RWPE2 (cell line): ENCODE measurements at regions not wholly inside any gene's neighbourhood (a gene's known extent, or its start where the extent isn't known, plus 50 kb on each side); places are given as distances from the start of the nearest gene placed in this dataset.
"Not testable (repeated sequence)": the region's sequence is repeated elsewhere in the genome, so short reads cannot be mapped to it uniquely, and the experiment has no call there.

Experiments used
- ATAC-seq: fragments of 200-7000 bp; cut with Tn5 transposase; 3 replicates; pipeline ENCODE4 v1.9.1; 2021; ENCODE audit warnings: low read depth
- DNase-seq: peaks from one replicate; pipeline ENCODE4 v3.0.0-alpha.2; 2020; ENCODE audit warnings: low spot score
- H3K27ac ChIP-seq: fragments of 450-650 bp; 2 replicates; pipeline ENCODE4 v1.5.1; 2017; ENCODE audit warnings: mild to moderate bottlenecking; ENCODE audit not compliant: poor library complexity, severe bottlenecking
- H3K27me3 ChIP-seq: fragments of 250-450 bp; sonication (Bioruptor Pico); 2 replicates; pipeline ENCODE4 v1.5.1; 2021; ENCODE audit warnings: mild to moderate bottlenecking, moderate library complexity; ENCODE audit not compliant: insufficient read depth, poor library complexity, severe bottlenecking
- H3K36me3 ChIP-seq: fragments of 250-450 bp; sonication (Bioruptor Pico); 2 replicates; pipeline ENCODE4 v1.5.1; 2020; ENCODE audit warnings: low read depth, mild to moderate bottlenecking, moderate library complexity
- H3K4me1 ChIP-seq: fragments of 250-450 bp; sonication (Bioruptor Pico); 2 replicates; pipeline ENCODE4 v1.5.1; 2021; ENCODE audit warnings: mild to moderate bottlenecking, moderate library complexity; ENCODE audit not compliant: insufficient read depth, poor library complexity, severe bottlenecking
- H3K4me3 ChIP-seq: fragments of 250-450 bp; sonication (Bioruptor Pico); 2 replicates; pipeline ENCODE4 v1.5.1; 2021; ENCODE audit warnings: mild to moderate bottlenecking, moderate library complexity; ENCODE audit not compliant: severe bottlenecking
- H3K9me3 ChIP-seq: fragments of 250-450 bp; sonication (Bioruptor Pico); 2 replicates; pipeline ENCODE4 v1.5.1; 2021; ENCODE audit warnings: mild to moderate bottlenecking, moderate library complexity; ENCODE audit not compliant: severe bottlenecking
- CTCF ChIP-seq: fragments of 450-650 bp; IDR thresholded peaks from one replicate; pipeline ENCODE4 v1.5.1; 2017; ENCODE audit warnings: mild to moderate bottlenecking, moderate library complexity; ENCODE audit not compliant: poor library complexity, severe bottlenecking

DNA sequence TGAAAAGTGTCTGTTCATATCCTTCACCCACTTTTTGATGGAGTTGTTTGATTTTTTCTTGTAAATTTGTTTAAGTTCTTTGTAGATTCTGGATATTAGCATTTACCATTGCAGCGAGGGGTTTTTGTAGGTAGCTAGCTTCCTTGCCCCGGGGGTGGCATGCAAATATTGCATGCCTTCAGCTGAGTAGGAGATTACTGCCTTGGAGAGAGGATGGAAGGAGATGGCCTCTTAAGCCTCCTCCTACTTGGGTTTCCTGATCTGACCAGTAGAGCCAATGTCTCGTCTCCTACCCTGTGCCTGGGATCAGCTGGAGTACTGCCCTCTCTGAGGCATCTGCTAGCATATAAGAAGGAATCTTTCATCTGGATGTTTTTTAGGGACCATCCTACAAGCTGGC, 134.4 kb upstream of the CCND2 start:
- Histone ChIP-seq H3K27ac (no peak overlapping the region), H3K4me3 (no peak overlapping the region), H3K4me1 (no peaks in the 10 kb centered on the region), H3K27me3 (no peaks in the 10 kb centered on the region), H3K9me3 (peaks cover 2% of the 10 kb centered on the region), H3K36me3 (no peaks in the 10 kb centered on the region)
- ATAC-seq: no peak
- TF ChIP-seq CTCF: no peak
- DNase-seq: no peak

DNA sequence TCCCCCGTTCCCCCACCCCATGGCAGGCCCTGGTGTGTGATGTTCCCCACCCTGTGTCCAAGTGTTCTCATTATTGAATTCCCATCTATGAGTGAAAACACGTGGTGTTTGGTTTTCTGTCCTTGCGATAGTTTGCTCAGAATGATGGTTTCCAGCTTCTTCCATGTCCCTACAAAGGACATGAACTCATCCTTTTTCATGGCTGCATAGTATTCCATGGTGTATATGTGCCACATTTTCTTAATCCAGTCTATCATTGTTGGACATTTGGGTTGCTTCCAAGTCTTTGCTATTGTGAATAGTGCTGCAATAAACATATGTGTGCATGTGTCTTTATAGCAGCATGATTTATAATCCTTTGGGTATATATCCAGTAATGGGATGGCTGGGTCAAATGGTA, 135.0 kb upstream of the CCND2 start:
- H3K4me1 ChIP-seq: not testable (repeated sequence)

DNA sequence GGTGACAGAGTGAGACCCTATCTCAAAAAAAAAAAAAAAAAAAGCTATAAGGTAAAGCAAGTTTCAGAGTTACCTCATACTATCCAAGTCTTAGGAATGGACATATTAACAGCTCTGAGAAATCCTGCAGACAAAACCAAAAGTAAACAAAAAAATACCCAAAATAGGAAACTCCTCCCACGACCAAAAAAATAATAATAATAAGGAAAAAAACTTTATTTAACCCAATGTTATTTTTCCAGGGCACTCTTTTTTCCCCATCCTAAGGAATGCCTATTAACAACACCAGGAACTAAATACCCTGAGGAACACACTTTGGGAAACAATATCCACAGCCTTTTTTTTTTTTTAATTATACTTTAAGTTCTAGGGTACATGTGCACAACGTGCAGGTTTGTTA, 135.5 kb upstream of the CCND2 start:
- Histone ChIP-seq H3K27ac (no peak overlapping the region), H3K27me3 (no peaks in the 10 kb centered on the region), H3K4me3 (no peak overlapping the region), H3K9me3 (no peaks in the 10 kb centered on the region), H3K4me1 (no peaks in the 10 kb centered on the region), H3K36me3 (no peaks in the 10 kb centered on the region)
- no peak for ATAC-seq
- no peak for TF ChIP-seq CTCF
- no peak for DNase-seq

More for the DNA sequence above, 135.0 kb upstream of the CCND2 start:
- ATAC-seq, H3K36me3 ChIP-seq, H3K27ac ChIP-seq, DNase-seq, H3K9me3 ChIP-seq, H3K27me3 ChIP-seq, H3K4me3 ChIP-seq: not testable (repeated sequence)

GRCh38 chr12:4137441-4137840, 136.1 kb upstream of the CCND2 start:
- Histone ChIP-seq H3K27ac (no peak overlapping the region), H3K9me3 (no peaks in the 10 kb centered on the region), H3K4me1 (no peaks in the 10 kb centered on the region), H3K27me3 (no peaks in the 10 kb centered on the region), H3K36me3 (no peaks in the 10 kb centered on the region), H3K4me3 (no peak overlapping the region)
- TF ChIP-seq CTCF: no peak
- DNase-seq: no peak
- no peak for ATAC-seq

DNA sequence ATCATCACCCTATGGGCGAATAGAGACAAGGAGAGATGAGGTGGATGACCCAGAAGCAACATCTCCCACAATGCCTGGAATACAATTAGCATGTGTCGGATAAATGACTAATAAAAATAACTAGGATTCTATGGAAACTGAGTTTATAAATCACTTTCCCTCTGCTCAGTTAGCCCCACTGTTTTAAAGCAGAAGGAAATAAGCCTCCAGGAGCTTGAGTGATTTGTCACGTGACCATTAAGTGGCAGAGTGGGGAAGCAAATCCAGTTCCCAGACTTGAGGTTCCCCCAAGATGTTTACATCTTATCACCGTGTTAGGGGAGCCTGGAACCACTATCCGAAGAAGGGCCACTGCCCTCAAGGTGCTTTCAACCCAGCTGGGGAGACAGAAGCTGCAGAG, 136.5 kb upstream of the CCND2 start:
- Histone ChIP-seq H3K27me3 (no peaks in the 10 kb centered on the region), H3K36me3 (no peaks in the 10 kb centered on the region), H3K9me3 (no peaks in the 10 kb centered on the region), H3K4me1 (no peaks in the 10 kb centered on the region), H3K4me3 (no peak overlapping the region), H3K27ac (no peak overlapping the region)
- TF ChIP-seq CTCF: no peak
- ATAC-seq (no peak; the same call in 2 of the 3 replicates), DNase-seq (no peak)
